Spinal cord (tissue), 9 donors: ENCODE measurements at regions not wholly inside any gene's neighbourhood (a gene's known extent, or its start where the extent isn't known, plus 50 kb on each side); places are given as distances from the start of the nearest gene placed in this dataset.
"Not testable (repeated sequence)": the region's sequence is repeated elsewhere in the genome, so short reads cannot be mapped to it uniquely, and the experiment has no call there.

Experiments
- DNase-seq, 6 donors: peaks; one replicate each; pipeline versions ENCODE4 v3.0.0 to v3.0.0-alpha.2; 2013 to 2015; ENCODE audit warnings: low spot score in 6 of 6, low read depth in 4 of 6
- H3K27ac ChIP-seq: one replicate; pipeline ENCODE4 v1.5.1; 2013; ENCODE audit warnings: low read depth, low read length, control low read depth
- H3K27me3 ChIP-seq: one replicate; pipeline ENCODE4 v1.6.1; 2013; ENCODE audit warnings: low read length; ENCODE audit not compliant: control insufficient read depth, insufficient read depth
- H3K36me3 ChIP-seq: one replicate; pipeline ENCODE4 v1.6.1; 2013; ENCODE audit warnings: low read length; ENCODE audit not compliant: control insufficient read depth, insufficient read depth
- H3K4me1 ChIP-seq: one replicate; pipeline ENCODE4 v1.6.1; 2013; ENCODE audit warnings: low read length; ENCODE audit not compliant: control insufficient read depth, insufficient read depth
- H3K4me3 ChIP-seq: one replicate; pipeline ENCODE4 v1.5.1; 2013; ENCODE audit warnings: low read depth, low read length, control low read depth
- H3K9me3 ChIP-seq: one replicate; pipeline ENCODE4 v1.6.1; 2013; ENCODE audit warnings: low read length; ENCODE audit not compliant: control insufficient read depth, insufficient read depth
- WGBS: methylation state at CpG from one replicate; pipeline ENCODE4 v1.1.5; 2013; ENCODE audit warnings: missing lambda C conversion rate; ENCODE audit not compliant: insufficient coverage; 5-methylcytosine and 5-hydroxymethylcytosine counted together
- donor health status: healthy.

- Histone ChIP-seq H3K27me3 (no peaks in the 10 kb centered on the region), H3K4me1 (no peaks in the 10 kb centered on the region), H3K4me3 (no peak overlapping the region), H3K36me3 (no peaks in the 10 kb centered on the region), H3K9me3 (no peaks in the 10 kb centered on the region), H3K27ac (no peak overlapping the region)
- WGBS = no CpG with 5 or more reads among the region's 1 CpG
- DNase-seq = peak in 2 of 6 donors; percentile 2 to 94
Observed at GRCh38 chr16:63890081-63890480, 1231.8 kb downstream of the CDH11 start.

DNA sequence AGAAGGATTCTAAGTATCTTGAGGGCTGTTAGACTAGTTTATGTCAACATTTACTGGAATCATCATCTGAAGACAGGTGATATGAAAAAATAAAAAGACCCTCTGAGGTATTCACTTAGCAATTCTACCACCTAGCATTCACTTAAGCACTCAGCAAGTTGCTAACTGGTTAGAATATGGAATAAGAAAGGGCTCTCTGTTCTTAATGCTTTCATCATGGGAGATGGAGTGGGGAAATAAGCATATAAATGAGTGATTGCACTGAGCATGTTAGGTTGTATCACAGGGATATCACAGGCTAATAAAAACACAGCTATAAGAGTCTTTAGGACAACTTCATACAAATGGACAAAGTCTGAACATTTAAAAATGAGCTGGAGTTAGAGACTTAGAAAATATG lies 1238.8 kb downstream of the CDH11 start:
- no peaks in the 10 kb centered on the region for H3K4me1 ChIP-seq
- no peak overlapping the region for H3K27ac ChIP-seq
- no peak overlapping the region for H3K4me3 ChIP-seq
- H3K36me3 ChIP-seq = no peaks in the 10 kb centered on the region
- no peaks in the 10 kb centered on the region for H3K9me3 ChIP-seq
- no peaks in the 10 kb centered on the region for H3K27me3 ChIP-seq
- peak in 1 of 6 donors; percentile 34 for DNase-seq

GRCh38 chr16:63882576-63882975 lies 1239.3 kb downstream of the CDH11 start:
- no peak overlapping the region for H3K4me3 ChIP-seq
- no peak overlapping the region for H3K27ac ChIP-seq
- peak in 2 of 6 donors; percentile 30 to 69 for DNase-seq
- no peaks in the 10 kb centered on the region for H3K9me3 ChIP-seq
- H3K36me3 ChIP-seq = no peaks in the 10 kb centered on the region
- H3K4me1 ChIP-seq = no peaks in the 10 kb centered on the region
- H3K27me3 ChIP-seq = no peaks in the 10 kb centered on the region

- DNase-seq = no peak
- Histone ChIP-seq H3K9me3 (no peaks in the 10 kb centered on the region), H3K27me3 (no peaks in the 10 kb centered on the region), H3K27ac (no peak overlapping the region), H3K4me1 (no peaks in the 10 kb centered on the region), H3K4me3 (no peak overlapping the region), H3K36me3 (no peaks in the 10 kb centered on the region)
- WGBS = no CpG with 5 or more reads among the region's 2 CpGs
Observed at GRCh38 chr16:63880948-63881347, 1240.9 kb downstream of the CDH11 start.

DNA sequence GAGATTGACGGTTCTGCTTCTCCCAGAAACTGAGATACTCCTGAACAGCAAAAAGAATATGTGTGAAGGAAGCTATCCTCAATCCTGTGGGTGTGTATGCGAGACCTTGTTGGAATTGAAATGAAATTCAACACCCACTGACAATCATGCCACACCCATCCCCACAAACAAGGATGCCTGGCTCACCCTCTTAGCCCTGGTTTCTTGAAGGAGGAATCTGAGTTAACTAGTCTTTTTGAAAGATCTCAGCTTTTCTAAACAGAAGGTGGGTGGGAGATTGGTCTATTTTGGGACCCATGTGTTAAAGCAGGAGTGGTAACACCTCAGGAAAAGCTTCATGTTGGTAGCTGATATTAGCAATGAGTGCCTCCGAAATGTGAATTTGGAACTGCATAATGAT lies 1244.5 kb downstream of the CDH11 start:
- no peaks in the 10 kb centered on the region for H3K4me1 ChIP-seq
- no peak overlapping the region for H3K27ac ChIP-seq
- H3K9me3 ChIP-seq = no peaks in the 10 kb centered on the region
- no peak overlapping the region for H3K4me3 ChIP-seq
- H3K36me3 ChIP-seq = no peaks in the 10 kb centered on the region
- 100% methylated on average over 1 of the region's 3 CpGs for WGBS
- no peaks in the 10 kb centered on the region for H3K27me3 ChIP-seq
- peak in 1 of 6 donors; percentile 36 for DNase-seq

DNA sequence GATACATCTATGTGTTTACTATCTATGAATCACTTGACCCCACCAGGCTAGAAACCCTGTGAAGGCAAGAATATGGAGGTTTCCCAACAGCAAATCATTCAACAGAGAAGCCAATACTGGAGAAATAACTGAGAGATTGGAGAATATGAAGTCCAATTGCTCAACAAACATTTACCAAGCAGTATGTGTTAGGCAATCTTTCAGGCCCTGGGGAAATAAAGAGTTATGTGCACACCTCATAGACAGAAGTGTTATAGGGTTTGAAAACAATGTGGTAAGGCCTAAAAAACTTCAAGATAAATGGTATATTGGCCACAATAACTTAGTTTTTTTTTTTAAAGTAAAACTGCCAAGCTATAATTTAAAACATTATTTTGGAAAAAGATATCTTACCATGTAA lies 1245.8 kb downstream of the CDH11 start:
- Histone ChIP-seq H3K27me3 (no peaks in the 10 kb centered on the region), H3K27ac (no peak overlapping the region), H3K9me3 (no peaks in the 10 kb centered on the region), H3K4me1 (no peaks in the 10 kb centered on the region), H3K4me3 (no peak overlapping the region), H3K36me3 (no peaks in the 10 kb centered on the region)
- no peak for DNase-seq

DNA sequence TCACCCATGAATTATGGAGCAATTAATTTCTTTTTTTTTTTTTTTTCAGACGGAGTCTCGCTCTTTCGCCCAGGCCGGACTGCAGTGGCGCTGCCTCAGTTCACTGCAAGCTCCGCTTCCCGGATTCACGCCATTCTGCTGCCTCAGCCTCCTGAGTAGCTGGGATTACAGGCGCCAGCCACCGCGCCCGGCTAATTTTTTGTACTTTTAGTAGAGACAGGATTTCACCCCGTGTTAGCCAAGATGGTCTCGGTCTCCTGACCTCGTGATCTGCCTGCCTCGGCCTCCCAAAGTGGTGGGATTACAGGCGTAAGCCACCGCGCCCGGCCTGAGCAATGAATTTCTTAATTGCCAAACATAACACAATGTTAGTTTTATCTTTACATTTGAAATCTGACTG lies 1261.2 kb downstream of the CDH11 start:
- H3K36me3 ChIP-seq, H3K27ac ChIP-seq, DNase-seq, H3K4me1 ChIP-seq, H3K9me3 ChIP-seq, H3K27me3 ChIP-seq, H3K4me3 ChIP-seq: not testable (repeated sequence)
- WGBS = 93% methylated on average over 13 of the region's 20 CpGs

- no peak for DNase-seq
- no CpG with 5 or more reads among the region's 1 CpG for WGBS
- Histone ChIP-seq H3K27ac (no peak overlapping the region), H3K4me1 (no peaks in the 10 kb centered on the region), H3K36me3 (no peaks in the 10 kb centered on the region), H3K4me3 (no peak overlapping the region), H3K9me3 (peaks cover under 1% of the 10 kb centered on the region), H3K27me3 (no peaks in the 10 kb centered on the region)
Observed at GRCh38 chr16:63856537-63856936, 1265.3 kb downstream of the CDH11 start.

DNA sequence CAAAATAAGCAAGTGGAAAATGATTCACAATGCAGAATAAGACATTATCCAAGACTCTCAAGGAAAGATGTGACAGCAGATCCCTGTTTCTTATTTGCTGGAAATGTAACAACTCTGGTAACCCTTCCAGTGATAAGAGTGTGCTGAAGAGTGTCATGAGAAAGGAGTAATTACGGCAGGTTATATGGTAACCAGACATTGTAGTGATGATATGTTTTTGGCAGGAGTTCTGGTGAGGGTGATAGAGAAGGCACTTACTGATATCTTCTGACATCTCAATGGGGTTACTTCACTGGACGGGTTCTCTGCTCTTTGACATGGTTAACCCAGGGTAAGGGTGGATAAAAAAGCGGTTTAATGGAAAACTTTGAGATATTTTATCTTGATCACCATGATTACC lies 1270.9 kb downstream of the CDH11 start:
- 100% methylated on average over 1 of the region's 3 CpGs for WGBS

GRCh38 chr16:63841271-63841670 lies 1280.6 kb downstream of the CDH11 start:
- no peak for DNase-seq
- Histone ChIP-seq H3K4me1 (no peaks in the 10 kb centered on the region), H3K36me3 (no peaks in the 10 kb centered on the region), H3K27me3 (no peaks in the 10 kb centered on the region), H3K27ac (no peak overlapping the region), H3K4me3 (no peak overlapping the region), H3K9me3 (peaks cover 7% of the 10 kb centered on the region)
- no CpG with 5 or more reads among the region's 1 CpG for WGBS

More for the DNA sequence above, 1270.9 kb downstream of the CDH11 start:
- H3K36me3 ChIP-seq = no peaks in the 10 kb centered on the region
- H3K27ac ChIP-seq = no peak overlapping the region
- no peak for DNase-seq
- H3K4me1 ChIP-seq = no peaks in the 10 kb centered on the region
- no peak overlapping the region for H3K4me3 ChIP-seq
- H3K27me3 ChIP-seq = no peaks in the 10 kb centered on the region
- peaks cover 2% of the 10 kb centered on the region for H3K9me3 ChIP-seq
